H1 (cell line): ENCODE measurements at regions not wholly inside any gene's neighbourhood (a gene's known extent, or its start where the extent isn't known, plus 50 kb on each side); places are given as distances from the start of the nearest gene placed in this dataset.

Experiments
- CTCF ChIP-seq, 3 experiments: IDR thresholded peaks; 1 replicate in 2 of 3; 2 replicates in 1 of 3; pipeline versions ENCODE4 v1.5.1 to v1.6.1; 2011; ENCODE audit warnings: low read length in 3 of 3, mild to moderate bottlenecking in 3 of 3, inconsistent platforms in 2 of 3, low read depth in 1 of 3, moderate library complexity in 1 of 3; ENCODE audit not compliant: insufficient read depth in 1 of 3; ENCODE audit errors: control extremely low read depth in 1 of 3
- KDM1A ChIP-seq: fragments of 200-600, 300-600 bp; sonication (generic); IDR thresholded peaks from 2 replicates; pipeline ENCODE4 v1.7.1; 2016; ENCODE audit warnings: mild to moderate bottlenecking, low read length, borderline replicate concordance
- RFX5 ChIP-seq: IDR thresholded peaks from 2 replicates; pipeline ENCODE4 v1.6.1; 2011; ENCODE audit warnings: low read depth, low read length, improper control_type of control experiment, borderline replicate concordance
- TAF1 ChIP-seq: IDR thresholded peaks from 2 replicates; pipeline ENCODE4 v1.6.1; 2011; ENCODE audit warnings: mild to moderate bottlenecking, low read depth, low read length

- TF ChIP-seq RFX5 (no peak), TAF1 (no peak), KDM1A (no peak), CTCF (IDR thresholded peaks at IDR 0.05; ENCODE audit: control extremely low read depth in 1 of 3, insufficient read depth in 1 of 3, low read depth in 1 of 3, low read length in 3 of 3) (no peak)
These were observed 71.3 kb upstream of the CIBAR2 start for GRCh38 chr16:85183564-85183963.
